ENCODE measurements at regions not wholly inside any gene's neighbourhood (a gene's known extent, or its start where the extent isn't known, plus 50 kb on each side); places are given as distances from the start of the nearest gene placed in this dataset.
"Not testable (repeated sequence)": the region's sequence is repeated elsewhere in the genome, so short reads cannot be mapped to it uniquely, and the experiment has no call there.

GRCh38 chr4:72858328-72858727, 211.2 kb downstream of the COX18 start:
- Mint-ChIP-seq H3K4me3 (no peak overlapping the region), H3K27ac (no peak overlapping the region)

DNA sequence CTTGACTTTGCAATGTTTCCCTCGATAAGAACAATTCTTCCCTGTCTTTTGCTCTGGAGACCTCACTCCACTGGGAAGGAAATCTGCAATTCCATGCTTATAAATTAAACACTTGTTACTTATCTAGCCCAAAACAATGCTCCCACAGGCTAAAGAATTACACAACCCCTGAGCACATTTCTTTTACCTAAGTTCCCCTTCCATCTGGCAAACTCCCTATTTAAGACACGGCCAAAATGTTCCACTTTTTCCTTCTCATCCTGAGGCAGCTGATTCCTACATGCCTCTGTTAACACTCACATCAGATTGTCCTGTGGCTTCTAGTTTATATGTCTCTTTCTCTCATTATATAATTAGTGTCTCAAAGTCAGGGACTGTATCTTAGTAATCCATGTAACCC, 211.7 kb downstream of the COX18 start:
- H3K36me3 Mint-ChIP-seq (ENCODE audit: low read depth), result no peaks in the 10 kb centered on the region
- DNase-seq, result no peak
- no peak overlapping the region for H3K27ac Mint-ChIP-seq
- no peaks in the 10 kb centered on the region for H3K9me3 Mint-ChIP-seq
- TF ChIP-seq, protein P1, sequence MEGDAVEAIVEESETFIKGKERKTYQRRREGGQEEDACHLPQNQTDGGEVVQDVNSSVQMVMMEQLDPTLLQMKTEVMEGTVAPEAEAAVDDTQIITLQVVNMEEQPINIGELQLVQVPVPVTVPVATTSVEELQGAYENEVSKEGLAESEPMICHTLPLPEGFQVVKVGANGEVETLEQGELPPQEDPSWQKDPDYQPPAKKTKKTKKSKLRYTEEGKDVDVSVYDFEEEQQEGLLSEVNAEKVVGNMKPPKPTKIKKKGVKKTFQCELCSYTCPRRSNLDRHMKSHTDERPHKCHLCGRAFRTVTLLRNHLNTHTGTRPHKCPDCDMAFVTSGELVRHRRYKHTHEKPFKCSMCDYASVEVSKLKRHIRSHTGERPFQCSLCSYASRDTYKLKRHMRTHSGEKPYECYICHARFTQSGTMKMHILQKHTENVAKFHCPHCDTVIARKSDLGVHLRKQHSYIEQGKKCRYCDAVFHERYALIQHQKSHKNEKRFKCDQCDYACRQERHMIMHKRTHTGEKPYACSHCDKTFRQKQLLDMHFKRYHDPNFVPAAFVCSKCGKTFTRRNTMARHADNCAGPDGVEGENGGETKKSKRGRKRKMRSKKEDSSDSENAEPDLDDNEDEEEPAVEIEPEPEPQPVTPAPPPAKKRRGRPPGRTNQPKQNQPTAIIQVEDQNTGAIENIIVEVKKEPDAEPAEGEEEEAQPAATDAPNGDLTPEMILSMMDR (IDR thresholded peaks at IDR 0.05), result no peak
- H3K27me3 Mint-ChIP-seq (ENCODE audit: low read depth, poor library complexity), result no peaks in the 10 kb centered on the region
- no peak overlapping the region for H3K4me3 Mint-ChIP-seq
- H3K4me1 Mint-ChIP-seq, result no peaks in the 10 kb centered on the region

More at GRCh38 chr4:72858328-72858727, 211.2 kb downstream of the COX18 start:
- TF ChIP-seq, protein P1 (IDR thresholded peaks at IDR 0.05), result no peak
- no peaks in the 10 kb centered on the region for H3K4me1 Mint-ChIP-seq
- no peaks in the 10 kb centered on the region for H3K9me3 Mint-ChIP-seq
- H3K27me3 Mint-ChIP-seq (ENCODE audit: low read depth, poor library complexity), result no peaks in the 10 kb centered on the region
- DNase-seq, result no peak
- H3K36me3 Mint-ChIP-seq (ENCODE audit: low read depth), result no peaks in the 10 kb centered on the region

GRCh38 chr4:72857216-72857615, 212.3 kb downstream of the COX18 start:
- Mint-ChIP-seq H3K4me1 (no peaks in the 10 kb centered on the region), H3K4me3 (no peak overlapping the region), H3K36me3 (ENCODE audit: low read depth) (no peaks in the 10 kb centered on the region)

GRCh38 chr4:72846280-72847111, 223.0 kb downstream of the COX18 start:
- Mint-ChIP-seq H3K4me1 (peaks cover 5% of the 10 kb centered on the region), H3K27ac (no peak overlapping the region), H3K9me3 (peaks cover 29% of the 10 kb centered on the region), H3K36me3 (ENCODE audit: low read depth) (peaks cover 5% of the 10 kb centered on the region), H3K27me3 (ENCODE audit: low read depth, poor library complexity) (peaks cover 4% of the 10 kb centered on the region), H3K4me3 (no peak overlapping the region)
- TF ChIP-seq, protein P1 (IDR thresholded peaks at IDR 0.05), result no peak
- DNase-seq, result peak; percentile 31

More at GRCh38 chr4:72857216-72857615, 212.3 kb downstream of the COX18 start:
- DNase-seq, result no peak
- Mint-ChIP-seq H3K9me3 (peaks cover 2% of the 10 kb centered on the region), H3K27ac (no peak overlapping the region), H3K27me3 (ENCODE audit: low read depth, poor library complexity) (no peaks in the 10 kb centered on the region)
- TF ChIP-seq, protein P1 (IDR thresholded peaks at IDR 0.05), result no peak

GRCh38 chr4:72843466-72843865, 226.1 kb downstream of the COX18 start:
- Mint-ChIP-seq H3K9me3 (peaks cover 15% of the 10 kb centered on the region), H3K4me1 (peaks cover 5% of the 10 kb centered on the region), H3K4me3 (no peak overlapping the region), H3K27ac (no peak overlapping the region), H3K36me3 (ENCODE audit: low read depth) (peaks cover 5% of the 10 kb centered on the region), H3K27me3 (ENCODE audit: low read depth, poor library complexity) (peaks cover 4% of the 10 kb centered on the region)
- TF ChIP-seq, protein P1 (IDR thresholded peaks at IDR 0.05), result no peak
- no peak for DNase-seq

DNA sequence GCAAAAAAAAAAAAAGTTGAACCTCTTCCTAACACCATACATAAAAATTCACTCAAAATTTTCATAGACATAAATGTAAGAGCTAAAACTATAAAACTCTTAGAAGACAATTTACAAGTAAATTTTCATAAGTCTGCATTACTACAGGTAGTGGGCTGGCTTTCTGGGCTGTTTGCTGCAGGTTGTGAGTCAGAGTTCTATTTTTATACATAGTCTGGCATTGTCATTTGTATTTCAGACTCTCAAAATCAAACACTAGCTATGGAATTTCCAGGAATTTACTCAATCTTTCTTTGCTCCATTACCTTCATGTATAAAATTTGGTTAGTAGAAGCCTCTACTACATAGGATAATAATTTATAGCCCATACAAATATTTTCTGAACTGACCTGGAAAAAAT, 227.2 kb downstream of the COX18 start:
- Mint-ChIP-seq H3K27me3 (ENCODE audit: low read depth, poor library complexity) (peaks cover 4% of the 10 kb centered on the region), H3K4me3 (no peak overlapping the region), H3K4me1 (peaks cover 5% of the 10 kb centered on the region), H3K9me3 (peaks cover 17% of the 10 kb centered on the region), H3K27ac (no peak overlapping the region), H3K36me3 (ENCODE audit: low read depth) (peaks cover 3% of the 10 kb centered on the region)
- TF ChIP-seq, protein P1 (IDR thresholded peaks at IDR 0.05), result no peak
- no peak for DNase-seq

- not testable (repeated sequence) for DNase-seq; H3K27me3 Mint-ChIP-seq (ENCODE audit: low read depth, poor library complexity); H3K27ac Mint-ChIP-seq; H3K4me1 Mint-ChIP-seq; H3K36me3 Mint-ChIP-seq (ENCODE audit: low read depth); H3K4me3 Mint-ChIP-seq
- peaks cover 23% of the 10 kb centered on the region for H3K9me3 Mint-ChIP-seq
Measured at GRCh38 chr4:72840166-72840565, 229.3 kb downstream of the COX18 start.
